ENCODE measurements at regions not wholly inside any gene's neighbourhood (a gene's known extent, or its start where the extent isn't known, plus 50 kb on each side); places are given as distances from the start of the nearest gene placed in this dataset.

GRCh38 chr5:131081374-131081773 is 83.7 kb downstream of the HINT1 start:
- TF ChIP-seq, protein P1, sequence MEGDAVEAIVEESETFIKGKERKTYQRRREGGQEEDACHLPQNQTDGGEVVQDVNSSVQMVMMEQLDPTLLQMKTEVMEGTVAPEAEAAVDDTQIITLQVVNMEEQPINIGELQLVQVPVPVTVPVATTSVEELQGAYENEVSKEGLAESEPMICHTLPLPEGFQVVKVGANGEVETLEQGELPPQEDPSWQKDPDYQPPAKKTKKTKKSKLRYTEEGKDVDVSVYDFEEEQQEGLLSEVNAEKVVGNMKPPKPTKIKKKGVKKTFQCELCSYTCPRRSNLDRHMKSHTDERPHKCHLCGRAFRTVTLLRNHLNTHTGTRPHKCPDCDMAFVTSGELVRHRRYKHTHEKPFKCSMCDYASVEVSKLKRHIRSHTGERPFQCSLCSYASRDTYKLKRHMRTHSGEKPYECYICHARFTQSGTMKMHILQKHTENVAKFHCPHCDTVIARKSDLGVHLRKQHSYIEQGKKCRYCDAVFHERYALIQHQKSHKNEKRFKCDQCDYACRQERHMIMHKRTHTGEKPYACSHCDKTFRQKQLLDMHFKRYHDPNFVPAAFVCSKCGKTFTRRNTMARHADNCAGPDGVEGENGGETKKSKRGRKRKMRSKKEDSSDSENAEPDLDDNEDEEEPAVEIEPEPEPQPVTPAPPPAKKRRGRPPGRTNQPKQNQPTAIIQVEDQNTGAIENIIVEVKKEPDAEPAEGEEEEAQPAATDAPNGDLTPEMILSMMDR (IDR thresholded peaks at IDR 0.05; ENCODE audit: poor library complexity): no peak
- TF ChIP-seq EZH2 (IDR thresholded peaks at IDR 0.05; ENCODE audit: borderline replicate concordance) (no peak), EZH2phosphoT487 (IDR thresholded peaks at IDR 0.05; ENCODE audit: low read depth, severe bottlenecking, unreplicated experiment) (no peak)

Data from hepatocyte (in vitro differentiated cells).